A549 (cell line): ENCODE measurements at regions not wholly inside any gene's neighbourhood (a gene's known extent, or its start where the extent isn't known, plus 50 kb on each side); places are given as distances from the start of the nearest gene placed in this dataset.
A peak's percentile ranks its signal among the peaks of the same experiment; 100 is the strongest.

Source experiments
- ATAC-seq, 2 experiments: fragments of 200-7000 bp in 1 of 2; fragments of >200 bp in 1 of 2; cut with Nextera tagmentation in 1 of 2; cut with Tn5 transposase in 1 of 2; 3 replicates each; pipeline versions ENCODE4 v1.8.0 to v1.9.1; 2018 to 2020; ENCODE audit warnings: mild to moderate bottlenecking in 1 of 2, moderate library complexity in 1 of 2
- CTCF ChIA-PET: fragments of 300-600 bp; sonication (Branson Sonifier 250); formaldehyde crosslinking; extraction: SDS; loops from one replicate; lab custom pipeline; 2021; ENCODE audit warnings: antibody characterized with exemption, inconsistent platforms; lab: Yijun Ruan, JAX
- POLR2A ChIA-PET: fragments of 350-600 bp; formaldehyde crosslinking; extraction: SDS; loops from one replicate; lab custom pipeline; 2021; ENCODE audit warnings: antibody characterized with exemption, inconsistent platforms; lab: Yijun Ruan, JAX
- DNase-seq, 2 experiments: peaks; one replicate each; pipeline versions ENCODE4 v3.0.0 to v3.0.0-alpha.2; 2011 to 2016; ENCODE audit warnings: low read depth in 1 of 2, low spot score in 1 of 2
- FAIRE-seq: peaks from 2 replicates; lab custom pipeline; 2011; peaks lifted over from hg19 to GRCh38; lab: Jason Lieb, UNC
- H3K27ac ChIP-seq, 2 experiments: fragments of >200 bp; sonication (Bioruptor Twin); formaldehyde crosslinking; 3 replicates each; pipeline ENCODE4 v1.5.1; 2016 to 2017
- H3K4me1 ChIP-seq: fragments of >200 bp; sonication (Bioruptor Twin); formaldehyde crosslinking; 3 replicates; pipeline ENCODE4 v1.6.1; 2016
- H3K4me2 ChIP-seq: fragments of >200 bp; sonication (Bioruptor Twin); formaldehyde crosslinking; 3 replicates; pipeline ENCODE4 v1.6.1; 2016
- H3K4me3 ChIP-seq: fragments of >200 bp; sonication (Bioruptor Twin); formaldehyde crosslinking; 3 replicates; pipeline ENCODE4 v1.5.1; 2016
- H3K9me3 ChIP-seq: fragments of >200 bp; sonication (Bioruptor Twin); formaldehyde crosslinking; 3 replicates; pipeline ENCODE4 v1.6.1; 2016
- CHD4 ChIP-seq: fragments of 200-600 bp; sonication (generic); IDR thresholded peaks from 2 replicates; pipeline ENCODE4 v1.6.1; 2016; ENCODE audit warnings: antibody characterized with exemption, mild to moderate bottlenecking, borderline replicate concordance
- EHF ChIP-seq: fragments of 250-450 bp; sonication (Bioruptor Pico); IDR thresholded peaks from 2 replicates; pipeline ENCODE4 v1.5.0; 2020; ENCODE audit warnings: mild to moderate bottlenecking
- EP300 ChIP-seq, 2 experiments: fragments of >200 bp; sonication (Bioruptor Twin); formaldehyde crosslinking; IDR thresholded peaks; 2 replicates in 1 of 2; 3 replicates in 1 of 2; pipeline ENCODE4 v1.6.1; 2016 to 2017
- ESRRA ChIP-seq: fragments of 150-350 bp; IDR thresholded peaks from 2 replicates; pipeline ENCODE4 v1.6.1; 2014; ENCODE audit warnings: mild to moderate bottlenecking, low read length, borderline replicate concordance
- FOSB ChIP-seq: fragments of 250-450 bp; sonication (Bioruptor Pico); IDR thresholded peaks from 2 replicates; pipeline ENCODE4 v1.5.0; 2020; ENCODE audit warnings: mild to moderate bottlenecking, moderate library complexity
- FOSL2 ChIP-seq, 2 experiments: fragments of 450-650 bp in 1 of 2; fragments of >200 bp in 1 of 2; sonication (Bioruptor Twin) in 1 of 2; formaldehyde crosslinking; IDR thresholded peaks; 2 replicates each; pipeline versions ENCODE4 v1.5.0 to v1.6.1; 2016 to 2020; ENCODE audit warnings: mild to moderate bottlenecking in 1 of 2, moderate library complexity in 1 of 2
- FOXS1 ChIP-seq: fragments of 250-450 bp; sonication (Bioruptor Pico); IDR thresholded peaks from 2 replicates; pipeline ENCODE4 v1.5.0; 2020; ENCODE audit warnings: mild to moderate bottlenecking, moderate library complexity
- HOXA7 ChIP-seq: fragments of 250-450 bp; sonication (Bioruptor Pico); IDR thresholded peaks from 2 replicates; pipeline ENCODE4 v1.5.0; 2020; ENCODE audit warnings: mild to moderate bottlenecking, moderate library complexity
- HOXB5 ChIP-seq: fragments of 250-450 bp; sonication (Bioruptor Pico); IDR thresholded peaks from 2 replicates; pipeline ENCODE4 v1.5.0; 2020; ENCODE audit warnings: mild to moderate bottlenecking, moderate library complexity
- JUN ChIP-seq, 2 experiments: fragments of >200 bp; sonication (Bioruptor Twin); formaldehyde crosslinking; IDR thresholded peaks; 2 replicates in 1 of 2; 3 replicates in 1 of 2; pipeline ENCODE4 v1.6.1; 2016 to 2017
- JUNB ChIP-seq: fragments of >200 bp; sonication (Bioruptor Twin); formaldehyde crosslinking; IDR thresholded peaks from 2 replicates; pipeline ENCODE4 v1.6.1; 2016
- MAFK ChIP-seq: fragments of 450-650 bp; IDR thresholded peaks from 2 replicates; pipeline ENCODE4 v1.6.1; 2014; ENCODE audit not compliant: partially characterized antibody
- PHF8 ChIP-seq: fragments of 200-600 bp; sonication (generic); IDR thresholded peaks from 2 replicates; pipeline ENCODE4 v1.6.1; 2016; ENCODE audit warnings: low read depth, mild to moderate bottlenecking, antibody characterized with exemption, moderate library complexity, borderline replicate concordance
- POLR2A ChIP-seq: IDR thresholded peaks from 2 replicates; pipeline ENCODE4 v1.6.1; 2012; ENCODE audit warnings: mild to moderate bottlenecking, low read length
- RAD21 ChIP-seq, 2 experiments: fragments of >200 bp in 1 of 2; sonication (Bioruptor Twin) in 1 of 2; formaldehyde crosslinking in 1 of 2; IDR thresholded peaks in 1 of 2; conservative IDR thresholded peaks in 1 of 2; 2 replicates in 1 of 2; 3 replicates in 1 of 2; pipeline ENCODE4 v1.6.1; 2012 to 2018; ENCODE audit warnings: inconsistent platforms in 1 of 2
- SREBF2 ChIP-seq: fragments of 450-650 bp; IDR thresholded peaks from 2 replicates; pipeline ENCODE4 v1.6.1; 2014; ENCODE audit warnings: mild to moderate bottlenecking, moderate library complexity
- ZNF302 ChIP-seq: fragments of 250-450 bp; sonication (Bioruptor Pico); IDR thresholded peaks from 2 replicates; pipeline ENCODE4 v1.9.0; 2021; ENCODE audit warnings: inconsistent platforms, mild to moderate bottlenecking, moderate library complexity
- WGBS: methylation state at CpG from one replicate; pipeline ENCODE4 v1.1.6; 2017; ENCODE audit errors: missing lambda C conversion rate; 5-methylcytosine and 5-hydroxymethylcytosine counted together
- TF ChIP-seq, protein P1 (sequence below): fragments of >200 bp; sonication (Bioruptor Twin); formaldehyde crosslinking; IDR thresholded peaks from 2 replicates; pipeline ENCODE4 v1.6.1; 2016
- TF ChIP-seq, protein P2 (sequence below): fragments of >200 bp; sonication (Bioruptor Twin); formaldehyde crosslinking; IDR thresholded peaks from 3 replicates; pipeline ENCODE4 v1.5.1; 2016
- TF ChIP-seq, protein P3 (sequence below): IDR thresholded peaks from 2 replicates; pipeline ENCODE4 v1.6.1; 2012; ENCODE audit warnings: low read depth, borderline replicate concordance
- TF ChIP-seq, protein P4 (sequence below): IDR thresholded peaks from 2 replicates; pipeline ENCODE4 v1.6.1; 2012
- TF ChIP-seq, protein P5 (sequence below): fragments of 250-450 bp; sonication (Bioruptor Pico); IDR thresholded peaks from 2 replicates; pipeline ENCODE4 v1.5.0; 2021; ENCODE audit warnings: mild to moderate bottlenecking, moderate library complexity, borderline replicate concordance

DNA sequence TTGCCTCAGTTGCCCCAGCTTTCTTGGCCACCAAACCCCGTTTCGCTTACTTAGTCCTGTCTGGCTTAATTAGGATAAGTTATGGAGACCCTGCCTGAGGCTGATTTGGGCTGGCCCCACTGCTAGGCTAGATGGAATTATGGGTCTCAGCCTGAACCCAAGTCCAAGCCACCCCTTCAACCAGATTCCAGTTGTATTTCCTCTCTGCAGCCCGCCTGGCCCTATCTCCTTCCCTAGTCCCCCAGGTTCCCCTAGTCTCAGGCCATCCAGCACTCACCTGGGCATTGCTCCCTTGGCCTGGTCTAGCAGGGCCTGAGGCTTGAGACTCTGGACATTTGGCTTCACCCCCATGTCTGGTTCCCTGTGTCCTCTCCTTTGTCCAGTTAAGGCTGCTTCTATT, 111.7 kb upstream of the IPO9 start:
- Histone ChIP-seq H3K9me3 (no peaks in the 10 kb centered on the region), H3K27ac (peak overlapping the region in 1 of 2 experiments; percentile 95; a peak in 3 of 6 replicates), H3K4me3 (no peak overlapping the region), H3K4me2 (no peak overlapping the region), H3K4me1 (peaks cover 51% of the 10 kb centered on the region)
- ATAC-seq (no peak), DNase-seq (no peak), FAIRE-seq (no peak)
- ChIA-PET CTCF (interaction anchor here (1.3 to 29.6 kb wide), 5 partner anchors 8 to 156 kb away, joined by 4 to 903 read pairs (median 51); no protein-coding TSS in a partner anchor), POLR2A (no interaction called here)
- 92% methylated on average over 3 of the region's 3 CpGs for WGBS
- TF ChIP-seq, protein P1, sequence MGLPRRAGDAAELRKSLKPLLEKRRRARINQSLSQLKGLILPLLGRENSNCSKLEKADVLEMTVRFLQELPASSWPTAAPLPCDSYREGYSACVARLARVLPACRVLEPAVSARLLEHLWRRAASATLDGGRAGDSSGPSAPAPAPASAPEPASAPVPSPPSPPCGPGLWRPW, result no peak
- TF ChIP-seq CHD4 (no peak), RAD21 (conservative IDR thresholded peaks at IDR 0.05 in 1 of 2, IDR thresholded peaks at IDR 0.05 in 1 of 2) (no peak), JUN (IDR thresholded peaks at IDR 0.05) (no peak)

DNA sequence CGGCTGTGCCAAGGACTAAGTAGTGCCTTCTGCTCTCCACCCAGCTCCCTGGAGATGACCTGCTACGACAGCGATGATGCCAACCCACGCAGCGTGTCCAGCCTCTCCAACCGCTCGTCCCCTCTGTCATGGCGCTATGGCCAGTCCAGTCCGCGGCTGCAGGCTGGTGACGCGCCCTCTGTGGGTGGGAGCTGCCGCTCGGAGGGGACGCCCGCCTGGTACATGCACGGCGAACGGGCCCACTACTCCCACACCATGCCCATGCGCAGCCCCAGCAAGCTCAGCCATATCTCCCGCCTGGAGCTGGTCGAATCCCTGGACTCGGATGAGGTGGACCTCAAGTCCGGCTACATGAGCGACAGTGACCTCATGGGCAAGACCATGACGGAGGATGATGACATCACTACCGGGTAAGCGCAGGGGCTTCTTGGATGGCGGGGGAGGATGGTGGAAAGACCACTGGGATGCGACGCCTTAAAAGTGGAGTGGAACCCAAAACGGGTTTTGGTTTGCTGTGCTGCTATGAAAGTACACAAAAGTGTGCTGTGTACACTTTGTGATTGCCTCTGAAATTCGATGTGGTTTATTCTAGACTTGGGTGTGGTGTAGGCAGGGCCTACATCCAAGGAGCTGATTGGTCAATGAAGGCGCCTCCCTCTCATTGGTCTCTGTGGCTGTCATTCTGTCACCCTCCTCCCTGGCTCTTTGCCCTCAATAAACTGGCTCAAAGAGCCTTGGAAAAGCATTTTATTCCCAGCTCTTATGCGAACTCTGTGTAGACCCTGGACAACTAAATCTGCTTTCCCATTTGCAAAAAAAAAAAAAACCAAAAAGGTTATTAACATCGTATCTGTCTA, 110.4 kb upstream of the IPO9 start:
- 90% methylated on average over 18 of the region's 36 CpGs for WGBS
- Histone ChIP-seq H3K9me3 (no peaks in the 10 kb centered on the region), H3K27ac (no peak overlapping the region), H3K4me3 (no peak overlapping the region)
- POLR2A ChIA-PET, result no interaction called here
- CTCF ChIA-PET, result interaction anchor here (0.8 to 29.6 kb wide), 4 partner anchors 9 to 159 kb away, joined by 3 to 903 read pairs (median 22); no protein-coding TSS in a partner anchor
- FAIRE-seq, result no peak
- TF ChIP-seq FOSL2 (IDR thresholded peaks at IDR 0.05), result no peak
- TF ChIP-seq FOSL2 (CRISPR knock-in tag; IDR thresholded peaks at IDR 0.05), result no peak
- TF ChIP-seq HOXB5 (CRISPR knock-in tag), result no peak
- TF ChIP-seq JUN (IDR thresholded peaks at IDR 0.05), result no peak
- TF ChIP-seq, protein P2, sequence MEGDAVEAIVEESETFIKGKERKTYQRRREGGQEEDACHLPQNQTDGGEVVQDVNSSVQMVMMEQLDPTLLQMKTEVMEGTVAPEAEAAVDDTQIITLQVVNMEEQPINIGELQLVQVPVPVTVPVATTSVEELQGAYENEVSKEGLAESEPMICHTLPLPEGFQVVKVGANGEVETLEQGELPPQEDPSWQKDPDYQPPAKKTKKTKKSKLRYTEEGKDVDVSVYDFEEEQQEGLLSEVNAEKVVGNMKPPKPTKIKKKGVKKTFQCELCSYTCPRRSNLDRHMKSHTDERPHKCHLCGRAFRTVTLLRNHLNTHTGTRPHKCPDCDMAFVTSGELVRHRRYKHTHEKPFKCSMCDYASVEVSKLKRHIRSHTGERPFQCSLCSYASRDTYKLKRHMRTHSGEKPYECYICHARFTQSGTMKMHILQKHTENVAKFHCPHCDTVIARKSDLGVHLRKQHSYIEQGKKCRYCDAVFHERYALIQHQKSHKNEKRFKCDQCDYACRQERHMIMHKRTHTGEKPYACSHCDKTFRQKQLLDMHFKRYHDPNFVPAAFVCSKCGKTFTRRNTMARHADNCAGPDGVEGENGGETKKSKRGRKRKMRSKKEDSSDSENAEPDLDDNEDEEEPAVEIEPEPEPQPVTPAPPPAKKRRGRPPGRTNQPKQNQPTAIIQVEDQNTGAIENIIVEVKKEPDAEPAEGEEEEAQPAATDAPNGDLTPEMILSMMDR, result no peak
- TF ChIP-seq SREBF2, result no peak
- TF ChIP-seq JUNB, result no peak
- no peak for TF ChIP-seq HOXA7 (CRISPR knock-in tag)
- no peak for TF ChIP-seq ESRRA
- no peak for TF ChIP-seq MAFK
- TF ChIP-seq ZNF302, result no peak
- no peak for TF ChIP-seq FOXS1 (CRISPR knock-in tag)
- TF ChIP-seq EHF, result no peak
- TF ChIP-seq EP300 (IDR thresholded peaks at IDR 0.05), result no peak
- TF ChIP-seq, all 56 proteins: peak for 0
- Histone ChIP-seq H3K4me2 (no peak overlapping the region), H3K4me1 (peaks cover 40% of the 10 kb centered on the region)
- DNase-seq (peak in 1 of 2 experiments; percentile 46), ATAC-seq (no peak)

DNA sequence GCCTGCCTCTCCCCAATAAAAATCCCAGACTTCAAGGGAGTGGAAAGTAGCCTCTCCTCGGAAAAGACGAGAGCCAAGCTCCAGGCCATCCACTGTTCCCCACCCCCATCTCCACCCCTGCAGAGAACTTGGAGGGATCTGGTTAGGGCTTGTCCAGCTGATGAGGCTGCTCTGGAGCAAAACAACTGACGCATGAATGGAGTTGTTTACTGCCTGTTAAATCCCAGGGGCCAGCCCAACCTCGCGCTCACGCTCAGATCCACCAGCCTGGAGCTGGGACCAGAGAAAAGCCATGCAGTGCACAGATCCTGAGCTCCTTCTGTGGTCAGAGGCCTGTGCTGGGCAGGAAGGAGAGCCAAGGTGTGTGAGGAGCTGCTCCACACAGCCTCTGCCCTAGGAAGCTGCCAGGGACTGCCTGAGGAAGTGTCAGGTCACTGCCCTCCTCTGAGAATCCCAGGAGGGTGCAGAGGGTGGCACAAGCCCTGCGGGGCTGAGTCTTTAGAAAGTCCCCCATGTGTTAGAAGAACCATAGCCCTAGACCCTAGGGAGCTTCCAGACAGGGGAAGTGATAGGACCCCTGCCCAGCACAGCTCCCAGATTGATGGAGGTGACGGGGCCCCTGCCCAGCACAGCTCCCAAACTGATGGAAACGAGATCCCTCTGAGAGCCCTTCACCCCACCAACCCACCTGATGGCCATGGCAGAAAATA, 109.0 kb upstream of the IPO9 start:
- Histone ChIP-seq H3K4me1 (peaks cover 29% of the 10 kb centered on the region), H3K27ac (peak overlapping the region in 1 of 2 experiments; percentile 42; a peak in 3 of 6 replicates), H3K4me2 (no peak overlapping the region), H3K4me3 (no peak overlapping the region), H3K9me3 (no peaks in the 10 kb centered on the region)
- 92% methylated on average over 9 of the region's 9 CpGs for WGBS
- FAIRE-seq (no peak), DNase-seq (no peak), ATAC-seq (no peak)
- CTCF ChIA-PET, result interaction anchor here (0.9 to 29.6 kb wide), 7 partner anchors 11 to 207 kb away, joined by 3 to 903 read pairs (median 5); no protein-coding TSS in a partner anchor
- POLR2A ChIA-PET, result no interaction called here
- TF ChIP-seq POLR2A, result no peak
- no peak for TF ChIP-seq FOSB (CRISPR knock-in tag)
- no peak for TF ChIP-seq PHF8
- TF ChIP-seq, protein P2, result no peak
- TF ChIP-seq, protein P1, result no peak
- TF ChIP-seq, protein P3, sequence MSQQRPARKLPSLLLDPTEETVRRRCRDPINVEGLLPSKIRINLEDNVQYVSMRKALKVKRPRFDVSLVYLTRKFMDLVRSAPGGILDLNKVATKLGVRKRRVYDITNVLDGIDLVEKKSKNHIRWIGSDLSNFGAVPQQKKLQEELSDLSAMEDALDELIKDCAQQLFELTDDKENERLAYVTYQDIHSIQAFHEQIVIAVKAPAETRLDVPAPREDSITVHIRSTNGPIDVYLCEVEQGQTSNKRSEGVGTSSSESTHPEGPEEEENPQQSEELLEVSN, result no peak
- TF ChIP-seq, protein P4, sequence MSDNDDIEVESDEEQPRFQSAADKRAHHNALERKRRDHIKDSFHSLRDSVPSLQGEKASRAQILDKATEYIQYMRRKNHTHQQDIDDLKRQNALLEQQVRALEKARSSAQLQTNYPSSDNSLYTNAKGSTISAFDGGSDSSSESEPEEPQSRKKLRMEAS, result no peak
- TF ChIP-seq, protein P5, sequence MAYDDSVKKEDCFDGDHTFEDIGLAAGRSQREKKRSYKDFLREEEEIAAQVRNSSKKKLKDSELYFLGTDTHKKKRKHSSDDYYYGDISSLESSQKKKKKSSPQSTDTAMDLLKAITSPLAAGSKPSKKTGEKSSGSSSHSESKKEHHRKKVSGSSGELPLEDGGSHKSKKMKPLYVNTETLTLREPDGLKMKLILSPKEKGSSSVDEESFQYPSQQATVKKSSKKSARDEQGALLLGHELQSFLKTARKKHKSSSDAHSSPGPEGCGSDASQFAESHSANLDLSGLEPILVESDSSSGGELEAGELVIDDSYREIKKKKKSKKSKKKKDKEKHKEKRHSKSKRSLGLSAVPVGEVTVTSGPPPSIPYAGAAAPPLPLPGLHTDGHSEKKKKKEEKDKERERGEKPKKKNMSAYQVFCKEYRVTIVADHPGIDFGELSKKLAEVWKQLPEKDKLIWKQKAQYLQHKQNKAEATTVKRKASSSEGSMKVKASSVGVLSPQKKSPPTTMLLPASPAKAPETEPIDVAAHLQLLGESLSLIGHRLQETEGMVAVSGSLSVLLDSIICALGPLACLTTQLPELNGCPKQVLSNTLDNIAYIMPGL (CRISPR knock-in tag), result no peak
